ENCODE measurements at regions not wholly inside any gene's neighbourhood (a gene's known extent, or its start where the extent isn't known, plus 50 kb on each side); places are given as distances from the start of the nearest gene placed in this dataset.
A peak's percentile ranks its signal among the peaks of the same experiment; 100 is the strongest.

DNA sequence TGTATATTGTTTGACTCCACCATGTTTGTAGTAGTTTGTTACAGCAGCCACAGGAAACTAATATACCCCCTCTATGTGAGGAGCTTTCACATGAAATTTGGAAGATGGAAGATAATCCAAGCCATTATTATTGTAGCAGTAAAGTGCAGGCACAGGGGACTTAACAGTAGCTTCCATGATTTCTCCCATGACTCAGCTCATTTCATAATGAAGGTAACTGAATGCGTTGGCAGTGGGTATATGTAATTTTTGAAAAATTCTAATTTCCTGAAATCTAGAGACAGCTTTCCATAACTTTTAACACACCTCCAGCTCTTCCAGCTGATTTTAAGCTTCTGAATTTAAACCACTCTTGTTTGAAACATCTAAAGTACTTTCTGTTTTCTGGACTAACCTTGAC, 181.2 kb downstream of the NR4A2 start:
- H3K4me2 ChIP-seq (ENCODE audit: low read length), result no peak overlapping the region
- H3K4me1 ChIP-seq (ENCODE audit: insufficient read depth, low read length), result no peaks in the 10 kb centered on the region
- H3K9me3 ChIP-seq (ENCODE audit: low read length), result no peaks in the 10 kb centered on the region
- H3F3A ChIP-seq (ENCODE audit: low read length, unreplicated experiment), result no peaks in the 10 kb centered on the region
- ChIA-PET CTCF (no interaction called here), POLR2A (ENCODE audit: unreplicated experiment) (no interaction called here)
- intact Hi-C loops (cut with micrococcal nuclease), result no loop called here
- no peaks in the 10 kb centered on the region for H3K27me3 ChIP-seq (ENCODE audit: low read length)
- H2AFZ ChIP-seq (ENCODE audit: low read length), result no peak overlapping the region
- no peak for DNase-seq
- no peaks in the 10 kb centered on the region for H3K9me2 ChIP-seq (replicated peaks; ENCODE audit: low read length)
- TF ChIP-seq EZH2 (IDR thresholded peaks at IDR 0.05; ENCODE audit: low read length, unreplicated experiment), result no peak
- H3K79me2 ChIP-seq (ENCODE audit: low read length), result no peaks in the 10 kb centered on the region
- H3K4me3 ChIP-seq (ENCODE audit: low read length), result no peak overlapping the region
- no TSS peak for BruUV-seq (replicated peaks)
- H3K9ac ChIP-seq (ENCODE audit: low read length), result no peak overlapping the region
- H3K27ac ChIP-seq (ENCODE audit: low read length), result no peak overlapping the region
- H3K36me3 ChIP-seq (ENCODE audit: low read depth, low read length), result no peaks in the 10 kb centered on the region
- no peaks in the 10 kb centered on the region for H4K20me1 ChIP-seq (ENCODE audit: low read length)
- no peak for ATAC-seq

DNA sequence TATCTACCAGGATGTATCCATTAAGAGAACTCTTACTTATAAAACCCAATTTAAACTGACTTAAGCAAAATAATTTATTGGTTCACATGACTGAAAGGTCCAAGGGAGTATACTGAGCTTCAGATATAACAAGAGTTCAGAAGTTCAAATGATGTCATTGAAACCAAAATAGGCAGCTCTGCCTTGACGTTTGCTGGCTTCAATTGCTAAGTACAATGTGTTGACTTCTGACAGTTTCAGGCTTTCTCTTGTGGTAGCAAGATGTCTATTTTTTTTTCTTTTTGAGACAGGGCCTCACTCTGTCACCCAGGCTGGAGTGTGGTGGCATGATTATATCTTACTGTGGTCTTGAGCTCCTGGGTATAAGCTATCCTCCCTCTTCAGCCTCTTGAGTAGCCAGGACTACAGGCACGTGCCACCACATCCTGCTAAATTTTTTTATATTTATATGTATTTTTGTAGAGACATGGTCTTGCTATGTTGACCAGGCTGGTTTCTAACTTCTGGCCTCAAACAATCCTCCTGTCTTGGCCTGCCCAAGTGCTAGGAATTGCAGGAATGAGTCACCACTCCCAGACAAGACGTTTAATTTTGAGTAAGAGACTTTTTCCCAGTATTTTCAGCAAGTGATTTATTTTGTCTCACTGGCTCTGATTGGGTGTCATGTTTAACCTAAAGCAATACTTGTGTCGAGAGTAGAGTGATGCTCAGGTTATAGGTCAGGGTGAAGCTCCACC, 184.8 kb downstream of the NR4A2 start:
- Histone ChIP-seq H3K79me2 (ENCODE audit: low read length) (no peaks in the 10 kb centered on the region), H3K9ac (ENCODE audit: low read length) (no peak overlapping the region), H3K27ac (ENCODE audit: low read length) (no peak overlapping the region), H3K36me3 (ENCODE audit: low read depth, low read length) (no peaks in the 10 kb centered on the region), H3K4me2 (ENCODE audit: low read length) (no peak overlapping the region), H3K9me2 (replicated peaks; ENCODE audit: low read length) (no peaks in the 10 kb centered on the region), H2AFZ (ENCODE audit: low read length) (no peak overlapping the region), H3F3A (ENCODE audit: low read length, unreplicated experiment) (no peaks in the 10 kb centered on the region), H4K20me1 (ENCODE audit: low read length) (no peaks in the 10 kb centered on the region), H3K27me3 (ENCODE audit: low read length) (no peaks in the 10 kb centered on the region), H3K9me3 (ENCODE audit: low read length) (no peaks in the 10 kb centered on the region), H3K4me1 (ENCODE audit: insufficient read depth, low read length) (no peaks in the 10 kb centered on the region), H3K4me3 (ENCODE audit: low read length) (no peak overlapping the region)
- ATAC-seq (no peak), DNase-seq (peak; percentile 19)
- no TSS peak for BruUV-seq (replicated peaks)
- no peak for TF ChIP-seq EZH2 (IDR thresholded peaks at IDR 0.05; ENCODE audit: low read length, unreplicated experiment)
- TF ChIP-seq, protein P1, sequence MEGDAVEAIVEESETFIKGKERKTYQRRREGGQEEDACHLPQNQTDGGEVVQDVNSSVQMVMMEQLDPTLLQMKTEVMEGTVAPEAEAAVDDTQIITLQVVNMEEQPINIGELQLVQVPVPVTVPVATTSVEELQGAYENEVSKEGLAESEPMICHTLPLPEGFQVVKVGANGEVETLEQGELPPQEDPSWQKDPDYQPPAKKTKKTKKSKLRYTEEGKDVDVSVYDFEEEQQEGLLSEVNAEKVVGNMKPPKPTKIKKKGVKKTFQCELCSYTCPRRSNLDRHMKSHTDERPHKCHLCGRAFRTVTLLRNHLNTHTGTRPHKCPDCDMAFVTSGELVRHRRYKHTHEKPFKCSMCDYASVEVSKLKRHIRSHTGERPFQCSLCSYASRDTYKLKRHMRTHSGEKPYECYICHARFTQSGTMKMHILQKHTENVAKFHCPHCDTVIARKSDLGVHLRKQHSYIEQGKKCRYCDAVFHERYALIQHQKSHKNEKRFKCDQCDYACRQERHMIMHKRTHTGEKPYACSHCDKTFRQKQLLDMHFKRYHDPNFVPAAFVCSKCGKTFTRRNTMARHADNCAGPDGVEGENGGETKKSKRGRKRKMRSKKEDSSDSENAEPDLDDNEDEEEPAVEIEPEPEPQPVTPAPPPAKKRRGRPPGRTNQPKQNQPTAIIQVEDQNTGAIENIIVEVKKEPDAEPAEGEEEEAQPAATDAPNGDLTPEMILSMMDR (conservative IDR thresholded peaks at IDR 0.05; ENCODE audit: low read depth, low read length), result no peak
- TF ChIP-seq EZH2phosphoT487 (IDR thresholded peaks at IDR 0.05; ENCODE audit: borderline replicate concordance, low read length), result no peak
- intact Hi-C loops (cut with micrococcal nuclease), result no loop called here
- ChIA-PET CTCF (no interaction called here), POLR2A (ENCODE audit: unreplicated experiment) (no interaction called here)

DNA sequence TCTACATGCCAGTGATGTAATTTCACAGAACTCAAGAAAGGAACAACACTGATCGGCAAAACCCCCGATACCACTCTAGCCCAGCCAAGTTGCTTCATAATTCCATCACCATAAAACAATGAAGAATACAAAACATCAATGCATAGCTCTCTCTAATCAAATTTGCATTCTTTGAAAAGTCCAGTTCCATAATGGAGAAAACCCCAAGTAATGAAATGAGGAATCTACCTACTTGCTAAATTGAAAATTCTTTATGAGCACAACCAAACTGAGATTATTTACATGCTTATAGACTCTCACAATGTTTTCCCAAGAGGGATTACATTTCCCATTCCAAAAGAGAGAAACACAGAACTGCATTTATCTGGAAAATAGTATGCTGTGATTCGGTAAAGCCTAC, 186.5 kb downstream of the NR4A2 start:
- no peak overlapping the region for H3K4me3 ChIP-seq (ENCODE audit: low read length)
- H2AFZ ChIP-seq (ENCODE audit: low read length), result no peak overlapping the region
- H3K9ac ChIP-seq (ENCODE audit: low read length), result no peak overlapping the region
- no peak overlapping the region for H3K27ac ChIP-seq (ENCODE audit: low read length)
- H3F3A ChIP-seq (ENCODE audit: low read length, unreplicated experiment), result no peaks in the 10 kb centered on the region
- ATAC-seq, result no peak
- no peaks in the 10 kb centered on the region for H3K9me2 ChIP-seq (replicated peaks; ENCODE audit: low read length)
- ChIA-PET CTCF (no interaction called here), POLR2A (ENCODE audit: unreplicated experiment) (no interaction called here)
- H3K4me1 ChIP-seq (ENCODE audit: insufficient read depth, low read length), result no peaks in the 10 kb centered on the region
- no peaks in the 10 kb centered on the region for H3K27me3 ChIP-seq (ENCODE audit: low read length)
- BruUV-seq (replicated peaks), result no TSS peak
- TF ChIP-seq, protein P1 (conservative IDR thresholded peaks at IDR 0.05; ENCODE audit: low read depth, low read length), result no peak
- TF ChIP-seq EZH2 (IDR thresholded peaks at IDR 0.05; ENCODE audit: low read length, unreplicated experiment), result no peak
- TF ChIP-seq EZH2phosphoT487 (IDR thresholded peaks at IDR 0.05; ENCODE audit: borderline replicate concordance, low read length), result no peak
- H3K9me3 ChIP-seq (ENCODE audit: low read length), result no peaks in the 10 kb centered on the region
- no peaks in the 10 kb centered on the region for H3K79me2 ChIP-seq (ENCODE audit: low read length)
- no peaks in the 10 kb centered on the region for H3K36me3 ChIP-seq (ENCODE audit: low read depth, low read length)
- no peak for DNase-seq
- intact Hi-C loops (cut with micrococcal nuclease), result no loop called here
- H3K4me2 ChIP-seq (ENCODE audit: low read length), result no peak overlapping the region
- H4K20me1 ChIP-seq (ENCODE audit: low read length), result no peaks in the 10 kb centered on the region
